IMR-90 (cell line): ENCODE measurements at regions not wholly inside any gene's neighbourhood (a gene's known extent, or its start where the extent isn't known, plus 50 kb on each side); places are given as distances from the start of the nearest gene placed in this dataset.

Source experiments
- ATAC-seq: fragments of 200-7000 bp; cut with Tn5 transposase; 2 replicates; pipeline ENCODE4 v1.9.1; 2020; ENCODE audit warnings: low read depth, mild to moderate bottlenecking, moderate library complexity
- BruUV-seq: library from RNA; stranded (reverse); fragments of 400-500 nt; replicated peaks from 2 replicates; lab custom pipeline; 2021; lab: Mats Ljungman, UMichigan
- CTCF ChIA-PET: fragments of 300-600 bp; formaldehyde crosslinking; extraction: SDS; loops from one replicate; lab custom pipeline; 2021; ENCODE audit warnings: antibody characterized with exemption; lab: Yijun Ruan, JAX
- POLR2A ChIA-PET: fragments of 300-600 bp; sonication (Branson Sonifier 250); formaldehyde crosslinking; loops from one replicate; lab custom pipeline; 2022; ENCODE audit warnings: antibody characterized with exemption; ENCODE audit not compliant: unreplicated experiment; lab: Charles Lee
- DNase-seq: peaks from one replicate; pipeline ENCODE4 v3.0.0; 2013
- H2AFZ ChIP-seq: replicated peaks from 2 replicates; pipeline ENCODE3; 2013; ENCODE audit warnings: low read length, mild to moderate bottlenecking; ENCODE audit not compliant: poor library complexity
- H2AK5ac ChIP-seq: 2 replicates; pipeline ENCODE4 v1.6.1; 2013; ENCODE audit warnings: low read depth, low read length, inconsistent platforms
- H2AK9ac ChIP-seq: replicated peaks from 2 replicates; pipeline ENCODE3; 2013; ENCODE audit warnings: mild to moderate bottlenecking, low read depth, low read length, moderate library complexity; ENCODE audit not compliant: poor library complexity
- H2BK120ac ChIP-seq: 2 replicates; pipeline ENCODE4 v1.6.1; 2013; ENCODE audit warnings: low read depth, low read length, inconsistent platforms
- H2BK15ac ChIP-seq: 3 replicates; pipeline ENCODE4 v1.6.1; 2013; ENCODE audit warnings: low read depth, low read length, inconsistent platforms
- H2BK20ac ChIP-seq: 2 replicates; pipeline ENCODE4 v1.6.1; 2013; ENCODE audit warnings: low read depth, mild to moderate bottlenecking, inconsistent platforms, low read length, moderate library complexity
- H2BK5ac ChIP-seq: 2 replicates; pipeline ENCODE4 v1.6.1; 2013; ENCODE audit warnings: mild to moderate bottlenecking, low read depth, low read length, inconsistent platforms; ENCODE audit not compliant: poor library complexity, severe bottlenecking
- H3K14ac ChIP-seq: replicated peaks from 2 replicates; pipeline ENCODE4 v1.6.1; 2013; ENCODE audit warnings: low read depth, low read length, inconsistent platforms
- H3K18ac ChIP-seq: 2 replicates; pipeline ENCODE4 v1.6.1; 2013; ENCODE audit warnings: low read depth, low read length, control low read depth
- H3K23ac ChIP-seq: 2 replicates; pipeline ENCODE4 v1.6.1; 2013; ENCODE audit warnings: low read depth, low read length, inconsistent platforms
- H3K27ac ChIP-seq: 2 replicates; pipeline ENCODE4 v1.5.1; 2013; ENCODE audit warnings: mild to moderate bottlenecking, control low read depth, low read length; ENCODE audit not compliant: insufficient read depth
- H3K27me3 ChIP-seq: 2 replicates; pipeline ENCODE4 v1.6.1; 2013; ENCODE audit warnings: low read length; ENCODE audit not compliant: control insufficient read depth, insufficient read depth
- H3K36me3 ChIP-seq: 2 replicates; pipeline ENCODE4 v1.6.1; 2013; ENCODE audit warnings: low read length, mixed read lengths; ENCODE audit not compliant: control insufficient read depth, insufficient read depth
- H3K4ac ChIP-seq: 2 replicates; pipeline ENCODE4 v1.6.1; 2013; ENCODE audit warnings: low read depth, low read length, inconsistent platforms
- H3K4me1 ChIP-seq: 2 replicates; pipeline ENCODE4 v1.6.1; 2013; ENCODE audit warnings: low read length, mixed read lengths; ENCODE audit not compliant: control insufficient read depth, insufficient read depth
- H3K4me2 ChIP-seq: 2 replicates; pipeline ENCODE4 v1.6.1; 2013; ENCODE audit warnings: low read depth, mild to moderate bottlenecking, control low read depth, low read length, moderate library complexity
- H3K4me3 ChIP-seq: 2 replicates; pipeline ENCODE4 v1.5.1; 2013; ENCODE audit warnings: low read depth, mild to moderate bottlenecking, control low read depth, low read length, moderate library complexity; ENCODE audit not compliant: insufficient read depth
- H3K56ac ChIP-seq: 2 replicates; pipeline ENCODE4 v1.6.1; 2013; ENCODE audit warnings: low read length, inconsistent platforms; ENCODE audit not compliant: insufficient read depth; ENCODE audit errors: extremely low read depth
- H3K79me1 ChIP-seq, 2 experiments: 2 replicates each; pipeline ENCODE4 v1.6.1; 2013; ENCODE audit warnings: low read length in 2 of 2, inconsistent platforms in 1 of 2, low read depth in 1 of 2
- H3K9ac ChIP-seq: 2 replicates; pipeline ENCODE4 v1.6.1; 2013; ENCODE audit warnings: low read depth, low read length, control low read depth
- H3K9me1 ChIP-seq: 2 replicates; pipeline ENCODE4 v1.6.1; 2013; ENCODE audit warnings: low read length, inconsistent platforms; ENCODE audit not compliant: insufficient read depth
- H3K9me3 ChIP-seq: 2 replicates; pipeline ENCODE4 v1.6.1; 2013; ENCODE audit warnings: low read length; ENCODE audit not compliant: control insufficient read depth, insufficient read depth
- H4K20me1 ChIP-seq: 2 replicates; pipeline ENCODE4 v1.6.1; 2013; ENCODE audit warnings: low read length, inconsistent platforms; ENCODE audit not compliant: insufficient read depth
- H4K5ac ChIP-seq: 2 replicates; pipeline ENCODE4 v1.6.1; 2013; ENCODE audit warnings: mild to moderate bottlenecking, low read depth, low read length, control low read depth
- H4K8ac ChIP-seq, 2 experiments: 2 replicates each; pipeline ENCODE4 v1.6.1; 2013; ENCODE audit warnings: low read depth in 2 of 2, low read length in 2 of 2, control low read depth in 1 of 2, inconsistent platforms in 1 of 2
- H4K91ac ChIP-seq: 2 replicates; pipeline ENCODE4 v1.6.1; 2013; ENCODE audit warnings: low read depth, low read length, inconsistent platforms; ENCODE audit not compliant: insufficient read depth
- BHLHE40 ChIP-seq: fragments of 150-350 bp; IDR thresholded peaks from 2 replicates; pipeline ENCODE4 v1.6.1; 2016; ENCODE audit warnings: mild to moderate bottlenecking, low read depth, low read length
- CHD1 ChIP-seq: IDR thresholded peaks from 2 replicates; pipeline ENCODE4 v1.6.1; 2012; ENCODE audit warnings: low read depth, low read length, improper control_type of control experiment
- CTCF ChIP-seq: conservative IDR thresholded peaks from 2 replicates; pipeline ENCODE4 v1.5.1; 2012; ENCODE audit warnings: mild to moderate bottlenecking, low read depth, low read length, improper control_type of control experiment
- FOS ChIP-seq: fragments of 150-350 bp; IDR thresholded peaks from 2 replicates; pipeline ENCODE4 v1.6.1; 2016; ENCODE audit warnings: low read depth, low read length
- MAFK ChIP-seq: IDR thresholded peaks from 2 replicates; pipeline ENCODE4 v1.6.1; 2012; ENCODE audit warnings: low read depth, low read length, improper control_type of control experiment
- MXI1 ChIP-seq: IDR thresholded peaks from 2 replicates; pipeline ENCODE4 v1.6.1; 2012; ENCODE audit warnings: low read depth, mild to moderate bottlenecking, low read length, moderate library complexity, borderline replicate concordance
- NFE2L2 ChIP-seq: fragments of 150-350 bp; IDR thresholded peaks from 2 replicates; pipeline ENCODE4 v1.6.1; 2016; ENCODE audit warnings: low read depth, mild to moderate bottlenecking, low read length
- POLR2A ChIP-seq: IDR thresholded peaks from 2 replicates; pipeline ENCODE4 v1.6.1; 2012; ENCODE audit warnings: mild to moderate bottlenecking, low read depth, low read length
- RAD21 ChIP-seq: IDR thresholded peaks from 2 replicates; pipeline ENCODE4 v1.6.1; 2012; ENCODE audit warnings: low read length, improper control_type of control experiment
- RCOR1 ChIP-seq: IDR thresholded peaks from 2 replicates; pipeline ENCODE4 v1.6.1; 2012; ENCODE audit warnings: mild to moderate bottlenecking, low read length, improper control_type of control experiment; ENCODE audit not compliant: insufficient replicate concordance
- RFX5 ChIP-seq: IDR thresholded peaks from 2 replicates; pipeline ENCODE4 v1.8.0; 2012; ENCODE audit warnings: low read depth, mild to moderate bottlenecking, low read length, moderate library complexity
- SMC3 ChIP-seq: fragments of 150-350 bp; IDR thresholded peaks from 2 replicates; pipeline ENCODE4 v1.6.1; 2016; ENCODE audit warnings: low read depth, mild to moderate bottlenecking, antibody characterized with exemption, low read length, moderate library complexity
- USF2 ChIP-seq: fragments of 150-350 bp; IDR thresholded peaks from 2 replicates; pipeline ENCODE4 v1.6.1; 2017; ENCODE audit warnings: mild to moderate bottlenecking, antibody characterized with exemption, low read length, low read depth
- dilution Hi-C: fragments of 300-500 bp; cut with HindIII; formaldehyde crosslinking; loops from one replicate; pipeline ENCODE4 v1.14.3; 2018; ENCODE audit warnings: low sequenced_read_pairs; ENCODE audit not compliant: unreplicated experiment
- in situ Hi-C: fragments of 300-500 bp; cut with MboI; formaldehyde crosslinking; loops from 3 replicates; pipeline ENCODE4 v1.14.3; 2019; ENCODE audit warnings: low sequenced_read_pairs, inconsistent platforms, mixed read lengths
- intact Hi-C: fragments of 100-400 bp; cut with micrococcal nuclease; formaldehyde crosslinking; loops from 2 replicates; pipeline ENCODE4 v1.10.0; 2022

DNA sequence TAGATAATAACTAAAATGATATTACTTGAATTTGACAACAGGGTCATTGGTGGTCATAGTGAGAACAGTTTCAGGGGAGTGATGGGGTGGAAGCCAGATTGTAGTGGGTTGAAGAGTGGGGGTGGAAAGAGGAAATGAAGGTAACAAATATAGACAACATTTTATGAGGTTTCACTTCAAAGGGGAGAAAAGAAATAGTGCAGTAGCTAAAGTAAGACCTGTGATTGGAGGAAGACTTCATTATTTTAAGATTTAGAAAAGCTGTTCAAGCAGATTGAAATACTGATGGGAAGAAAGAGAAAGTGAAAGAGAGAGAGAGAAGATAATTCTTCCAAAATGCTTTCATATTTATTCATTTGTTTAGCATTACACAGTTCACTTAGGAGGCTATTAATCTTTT lies 52.0 kb upstream of the KCNA3 start:
- POLR2A ChIA-PET = no interaction called here
- H3K18ac ChIP-seq = no peak overlapping the region
- no peak for DNase-seq
- ATAC-seq = no peak
- no peaks in the 10 kb centered on the region for H3K36me3 ChIP-seq
- H3K79me1 ChIP-seq = no peaks in the 10 kb centered on the region
- intact Hi-C loops = no loop called here
- no peak overlapping the region for H2BK15ac ChIP-seq
- no peaks in the 10 kb centered on the region for H4K20me1 ChIP-seq
- CTCF ChIA-PET = no interaction called here
- no peak overlapping the region for H2BK120ac ChIP-seq
- BruUV-seq = no TSS peak
- in situ Hi-C loops = no loop called here
- no peak overlapping the region for H2AK5ac ChIP-seq
- H3K4ac ChIP-seq = no peak overlapping the region
- H2BK5ac ChIP-seq = no peak overlapping the region
- H3K23ac ChIP-seq = no peak overlapping the region
- no peak overlapping the region for H3K14ac ChIP-seq
- no peak overlapping the region for H3K4me2 ChIP-seq
- H3K27ac ChIP-seq = no peak overlapping the region
- no peaks in the 10 kb centered on the region for H3K9me3 ChIP-seq
- H4K91ac ChIP-seq = no peak overlapping the region
- TF ChIP-seq POLR2A (no peak), RFX5 (no peak), SMC3 (no peak), USF2 (no peak), MXI1 (no peak), CTCF (no peak), RAD21 (no peak), BHLHE40 (no peak), NFE2L2 (no peak), FOS (no peak), CHD1 (no peak), MAFK (no peak), RCOR1 (no peak)
- H2BK20ac ChIP-seq = no peak overlapping the region
- H3K9ac ChIP-seq = no peak overlapping the region
- dilution Hi-C loops = no loop called here
- no peak overlapping the region for H2AK9ac ChIP-seq
- H3K4me3 ChIP-seq = no peak overlapping the region
- H3K4me1 ChIP-seq = no peaks in the 10 kb centered on the region
- no peak overlapping the region for H3K56ac ChIP-seq
- peaks cover 1% of the 10 kb centered on the region; the same call in 1 of the 2 replicates for H3K27me3 ChIP-seq
- no peaks in the 10 kb centered on the region; the same call in 1 of the 2 replicates for H3K9me1 ChIP-seq
- H2AFZ ChIP-seq = no peak overlapping the region
- no peak overlapping the region for H4K5ac ChIP-seq
- no peak overlapping the region for H4K8ac ChIP-seq
